ENCODE measurements at regions not wholly inside any gene's neighbourhood (a gene's known extent, or its start where the extent isn't known, plus 50 kb on each side); places are given as distances from the start of the nearest gene placed in this dataset.

DNA sequence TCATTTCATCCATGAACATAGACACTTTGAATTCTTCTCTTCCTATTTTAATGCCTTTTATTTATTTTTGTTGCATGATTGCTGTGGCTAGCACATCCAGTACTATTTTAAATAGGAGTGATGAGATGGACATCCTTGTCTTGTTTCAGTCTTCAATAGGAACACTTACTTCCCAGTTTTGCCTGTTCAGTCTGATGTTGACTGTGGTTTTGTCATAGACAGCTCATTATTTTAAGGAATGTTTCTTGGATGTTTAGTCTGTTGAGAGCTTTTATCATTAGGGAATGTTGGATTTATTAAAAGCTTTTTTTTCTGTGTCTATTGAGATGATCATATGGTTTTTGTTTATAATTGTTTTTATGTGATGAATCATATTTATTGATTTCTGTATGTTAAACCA lies 586.6 kb downstream of the SLITRK1 start:
- intact Hi-C loops (cut with DNase I; ENCODE audit: low total_unique reads) = no loop called here
- H3K9me3 ChIP-seq = no peaks in the 10 kb centered on the region
- no peaks in the 10 kb centered on the region for H3K4me1 ChIP-seq
- TF ChIP-seq POLR2A (IDR thresholded peaks at IDR 0.05) = no peak
- TF ChIP-seq, protein P1, sequence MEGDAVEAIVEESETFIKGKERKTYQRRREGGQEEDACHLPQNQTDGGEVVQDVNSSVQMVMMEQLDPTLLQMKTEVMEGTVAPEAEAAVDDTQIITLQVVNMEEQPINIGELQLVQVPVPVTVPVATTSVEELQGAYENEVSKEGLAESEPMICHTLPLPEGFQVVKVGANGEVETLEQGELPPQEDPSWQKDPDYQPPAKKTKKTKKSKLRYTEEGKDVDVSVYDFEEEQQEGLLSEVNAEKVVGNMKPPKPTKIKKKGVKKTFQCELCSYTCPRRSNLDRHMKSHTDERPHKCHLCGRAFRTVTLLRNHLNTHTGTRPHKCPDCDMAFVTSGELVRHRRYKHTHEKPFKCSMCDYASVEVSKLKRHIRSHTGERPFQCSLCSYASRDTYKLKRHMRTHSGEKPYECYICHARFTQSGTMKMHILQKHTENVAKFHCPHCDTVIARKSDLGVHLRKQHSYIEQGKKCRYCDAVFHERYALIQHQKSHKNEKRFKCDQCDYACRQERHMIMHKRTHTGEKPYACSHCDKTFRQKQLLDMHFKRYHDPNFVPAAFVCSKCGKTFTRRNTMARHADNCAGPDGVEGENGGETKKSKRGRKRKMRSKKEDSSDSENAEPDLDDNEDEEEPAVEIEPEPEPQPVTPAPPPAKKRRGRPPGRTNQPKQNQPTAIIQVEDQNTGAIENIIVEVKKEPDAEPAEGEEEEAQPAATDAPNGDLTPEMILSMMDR (IDR thresholded peaks at IDR 0.05) = no peak
- no peak overlapping the region for H3K27ac ChIP-seq
- H3K4me3 ChIP-seq = no peak overlapping the region
- H3K36me3 ChIP-seq = no peaks in the 10 kb centered on the region
- DNase-seq = no peak
- H3K27me3 ChIP-seq = no peaks in the 10 kb centered on the region

DNA sequence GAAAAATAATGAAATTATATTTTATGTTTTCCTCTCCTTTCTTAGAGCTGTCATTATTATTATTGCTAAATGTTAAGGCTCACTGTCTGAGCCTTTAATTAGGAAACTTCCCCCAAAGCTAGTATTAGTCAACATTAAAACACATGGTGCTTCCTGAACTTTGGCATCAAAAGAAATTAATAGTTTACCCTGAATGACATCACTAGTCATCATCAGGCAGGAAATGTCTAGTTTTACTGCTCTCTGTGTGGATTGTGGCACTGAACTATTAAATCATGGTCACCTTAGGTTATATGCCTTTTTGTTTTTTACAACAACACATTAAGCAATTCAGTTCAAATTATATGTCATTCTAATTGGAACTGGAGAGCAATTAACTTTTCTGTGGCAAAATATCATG lies 595.5 kb downstream of the SLITRK1 start:
- Histone ChIP-seq H3K36me3 (no peaks in the 10 kb centered on the region), H3K4me3 (no peak overlapping the region), H3K27me3 (no peaks in the 10 kb centered on the region), H3K27ac (no peak overlapping the region), H3K4me1 (no peaks in the 10 kb centered on the region), H3K9me3 (no peaks in the 10 kb centered on the region)
- intact Hi-C loops (cut with DNase I; ENCODE audit: low total_unique reads) = no loop called here
- TF ChIP-seq, protein P1 (IDR thresholded peaks at IDR 0.05) = no peak
- TF ChIP-seq POLR2A (IDR thresholded peaks at IDR 0.05) = no peak
- DNase-seq = no peak

DNA sequence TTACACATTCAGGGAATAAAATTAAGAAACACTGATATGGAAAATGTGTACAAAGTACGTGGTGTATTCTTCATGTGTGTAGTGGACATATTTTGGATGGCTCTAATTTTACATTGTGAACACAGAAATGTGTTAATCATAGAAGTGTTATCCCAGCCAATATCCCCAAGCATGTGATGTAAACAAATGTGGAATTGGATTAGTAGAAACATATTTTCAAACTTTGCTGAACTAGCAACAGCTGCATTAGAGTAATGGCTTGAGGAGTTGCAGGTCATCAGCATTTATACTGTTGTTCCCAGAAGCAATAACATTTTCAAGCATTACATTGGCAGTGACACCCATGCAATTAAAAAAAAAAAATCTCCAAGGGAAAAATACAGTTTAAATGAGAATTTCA lies 600.6 kb downstream of the SLITRK1 start:
- TF ChIP-seq POLR2A (IDR thresholded peaks at IDR 0.05) = no peak
- TF ChIP-seq, protein P1 (IDR thresholded peaks at IDR 0.05) = no peak
- H3K4me3 ChIP-seq = no peak overlapping the region
- H3K36me3 ChIP-seq = no peaks in the 10 kb centered on the region
- H3K27ac ChIP-seq = no peak overlapping the region
- DNase-seq = no peak
- no peaks in the 10 kb centered on the region for H3K9me3 ChIP-seq
- intact Hi-C loops (cut with DNase I; ENCODE audit: low total_unique reads) = no loop called here
- H3K4me1 ChIP-seq = no peaks in the 10 kb centered on the region
- no peaks in the 10 kb centered on the region for H3K27me3 ChIP-seq

DNA sequence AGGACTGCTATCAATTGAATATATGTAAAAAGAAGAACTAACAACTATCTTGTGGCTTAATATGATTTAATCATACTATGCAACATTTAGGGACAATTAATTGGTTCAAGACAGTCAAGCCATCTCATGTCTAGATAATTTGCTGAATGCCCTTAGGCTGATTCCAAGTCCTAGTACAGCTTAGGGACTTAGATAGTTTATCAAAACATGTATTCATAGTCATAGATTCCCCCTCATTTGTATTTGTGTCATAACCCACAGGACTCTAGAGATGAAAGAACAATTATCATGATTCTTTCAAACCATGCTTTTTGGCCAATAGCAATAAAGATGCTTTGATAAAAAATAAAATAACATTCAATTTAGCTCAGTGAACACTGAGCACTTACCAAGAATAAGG lies 607.6 kb downstream of the SLITRK1 start:
- TF ChIP-seq, protein P1 (IDR thresholded peaks at IDR 0.05) = no peak
- TF ChIP-seq POLR2A (IDR thresholded peaks at IDR 0.05) = no peak
- Histone ChIP-seq H3K27ac (no peak overlapping the region), H3K27me3 (no peaks in the 10 kb centered on the region), H3K4me3 (no peak overlapping the region), H3K4me1 (no peaks in the 10 kb centered on the region), H3K36me3 (no peaks in the 10 kb centered on the region), H3K9me3 (no peaks in the 10 kb centered on the region)
- DNase-seq = no peak
- intact Hi-C loops (cut with DNase I; ENCODE audit: low total_unique reads) = no loop called here

DNA sequence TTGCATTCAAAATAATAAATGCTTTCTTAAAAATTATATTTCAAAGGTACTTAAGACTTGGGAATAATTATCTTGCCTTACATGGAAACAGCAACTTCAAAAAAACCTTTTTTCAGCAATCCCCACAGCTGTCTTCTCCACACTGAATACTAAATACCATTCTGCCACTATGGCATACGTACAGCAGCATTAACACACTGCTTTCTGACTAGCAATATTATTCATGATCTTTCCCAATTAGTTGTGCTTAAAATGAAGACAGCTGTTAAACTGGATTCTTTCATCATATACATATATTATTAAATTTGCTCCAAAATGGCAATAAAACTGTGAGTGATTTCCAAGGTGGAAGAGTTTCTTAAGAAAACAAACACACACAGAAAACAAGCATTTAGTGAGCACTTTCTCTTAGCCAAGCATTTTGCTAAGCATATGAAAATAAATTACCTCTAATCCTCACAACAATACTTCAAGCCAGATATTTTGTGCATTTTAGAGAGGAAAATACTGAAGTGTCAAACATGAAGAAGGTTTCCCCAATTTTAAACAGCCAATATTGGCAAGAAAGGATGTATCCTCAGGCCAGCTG lies 609.5 kb downstream of the SLITRK1 start:
- no peaks in the 10 kb centered on the region for H3K36me3 ChIP-seq
- TF ChIP-seq POLR2A (IDR thresholded peaks at IDR 0.05) = no peak
- TF ChIP-seq, protein P1 (IDR thresholded peaks at IDR 0.05) = no peak
- intact Hi-C loops (cut with DNase I; ENCODE audit: low total_unique reads) = no loop called here
- no peak for DNase-seq
- no peaks in the 10 kb centered on the region for H3K27me3 ChIP-seq
- H3K27ac ChIP-seq = no peak overlapping the region
- no peaks in the 10 kb centered on the region for H3K4me1 ChIP-seq
- H3K9me3 ChIP-seq = no peaks in the 10 kb centered on the region
- H3K4me3 ChIP-seq = no peak overlapping the region
